GM06990 (cell line): ENCODE measurements at regions not wholly inside any gene's neighbourhood (a gene's known extent, or its start where the extent isn't known, plus 50 kb on each side); places are given as distances from the start of the nearest gene placed in this dataset.

Source experiments
- DNase-seq: peaks from one replicate; pipeline ENCODE4 v3.0.0-alpha.2; 2011; ENCODE audit not compliant: insufficient read length; ENCODE audit errors: extremely low read depth
- H3K27me3 ChIP-seq: replicated peaks from 2 replicates; pipeline ENCODE4 v1.6.0; 2011; ENCODE audit warnings: low read length; ENCODE audit not compliant: control insufficient read depth, insufficient read depth
- H3K36me3 ChIP-seq: 2 replicates; pipeline ENCODE4 v1.5.1; 2011; ENCODE audit warnings: low read length; ENCODE audit not compliant: control insufficient read depth, insufficient read depth
- H3K4me3 ChIP-seq: replicated peaks from 2 replicates; pipeline ENCODE4 v1.5.1; 2011; ENCODE audit warnings: low read depth, mild to moderate bottlenecking, control low read depth, low read length
- CTCF ChIP-seq: IDR thresholded peaks from 2 replicates; pipeline ENCODE4 v1.5.1; 2011; ENCODE audit warnings: low read length, control low read depth, mild to moderate bottlenecking, inconsistent platforms; ENCODE audit not compliant: insufficient read depth, poor library complexity, severe bottlenecking

GRCh38 chr2:187167491-187167890 lies 280.6 kb downstream of the CALCRL start:
- TF ChIP-seq CTCF = no peak
- H3K27me3 ChIP-seq = no peaks in the 10 kb centered on the region
- H3K4me3 ChIP-seq = no peak overlapping the region
- no peaks in the 10 kb centered on the region for H3K36me3 ChIP-seq
- no peak for DNase-seq

GRCh38 chr2:187165936-187166610 lies 282.0 kb downstream of the CALCRL start:
- no peaks in the 10 kb centered on the region for H3K27me3 ChIP-seq
- H3K36me3 ChIP-seq = no peaks in the 10 kb centered on the region
- TF ChIP-seq CTCF = no peak
- H3K4me3 ChIP-seq = no peak overlapping the region
- DNase-seq = no peak

- Histone ChIP-seq H3K27me3 (no peaks in the 10 kb centered on the region), H3K36me3 (no peaks in the 10 kb centered on the region), H3K4me3 (no peak overlapping the region)
- no peak for TF ChIP-seq CTCF
- no peak for DNase-seq
Observed at GRCh38 chr2:187158452-187158851, 289.6 kb downstream of the CALCRL start.

- no peaks in the 10 kb centered on the region for H3K27me3 ChIP-seq
- no peak for TF ChIP-seq CTCF
- no peak for DNase-seq
- H3K4me3 ChIP-seq = no peak overlapping the region
- no peaks in the 10 kb centered on the region for H3K36me3 ChIP-seq
Observed at GRCh38 chr2:187157046-187157445, 291.0 kb downstream of the CALCRL start.

GRCh38 chr2:187155476-187155875 lies 292.6 kb downstream of the CALCRL start:
- no peak for DNase-seq
- Histone ChIP-seq H3K4me3 (no peak overlapping the region), H3K36me3 (no peaks in the 10 kb centered on the region), H3K27me3 (no peaks in the 10 kb centered on the region)
- no peak for TF ChIP-seq CTCF

GRCh38 chr2:187150670-187151069 lies 297.4 kb downstream of the CALCRL start:
- H3K4me3 ChIP-seq = no peak overlapping the region
- no peaks in the 10 kb centered on the region for H3K36me3 ChIP-seq
- TF ChIP-seq CTCF = no peak
- no peak for DNase-seq
- H3K27me3 ChIP-seq = no peaks in the 10 kb centered on the region
